GM12878 (cell line): ENCODE measurements at regions not wholly inside any gene's neighbourhood (a gene's known extent, or its start where the extent isn't known, plus 50 kb on each side); places are given as distances from the start of the nearest gene placed in this dataset.

Experiments used
- ATF7 ChIP-seq: fragments of 450-650 bp; IDR thresholded peaks from 2 replicates; pipeline ENCODE4 v1.6.1; 2016; ENCODE audit warnings: low read depth, mild to moderate bottlenecking
- CTCF ChIP-seq, 3 experiments: IDR thresholded peaks in 2 of 3; conservative IDR thresholded peaks in 1 of 3; 2 replicates each; pipeline ENCODE4 v1.5.1; 2011; ENCODE audit warnings: low read depth in 3 of 3, low read length in 3 of 3, mild to moderate bottlenecking in 3 of 3, control low read depth in 2 of 3, moderate library complexity in 2 of 3, inconsistent platforms in 1 of 3, mixed read lengths in 1 of 3; ENCODE audit not compliant: control insufficient read depth in 2 of 3, insufficient read depth in 1 of 3; ENCODE audit errors: extremely low read depth in 1 of 3
- FOS ChIP-seq: IDR thresholded peaks from 3 replicates; pipeline ENCODE4 v1.6.1; 2011; ENCODE audit warnings: borderline replicate concordance; ENCODE audit not compliant: insufficient read length; ENCODE audit errors: extremely low read depth
- FOXK2 ChIP-seq: fragments of 450-650 bp; IDR thresholded peaks from 2 replicates; pipeline ENCODE4 v1.6.1; 2017; ENCODE audit warnings: mild to moderate bottlenecking, moderate library complexity
- POLR2AphosphoS5 ChIP-seq: IDR thresholded peaks from 2 replicates; pipeline ENCODE4 v1.6.1; 2011; ENCODE audit warnings: mild to moderate bottlenecking, low read length, inconsistent platforms
- RFX5 ChIP-seq: IDR thresholded peaks from 2 replicates; pipeline ENCODE4 v1.6.1; 2011; ENCODE audit warnings: low read depth, low read length, improper control_type of control experiment
- SKIL ChIP-seq: fragments of 450-650 bp; IDR thresholded peaks from 2 replicates; pipeline ENCODE4 v1.6.1; 2017; ENCODE audit warnings: mild to moderate bottlenecking, low read depth, inconsistent platforms; ENCODE audit not compliant: poor library complexity, severe bottlenecking
- ZNF274 ChIP-seq: IDR thresholded peaks from one replicate; pipeline ENCODE4 v1.8.0; 2011; ENCODE audit not compliant: insufficient read length, insufficient read depth
- TF ChIP-seq, protein P1 (sequence below): fragments of 450-650 bp; IDR thresholded peaks from 2 replicates; pipeline ENCODE4 v1.6.1; 2017; ENCODE audit warnings: mild to moderate bottlenecking, moderate library complexity
- TF ChIP-seq, protein P2 (sequence below): IDR thresholded peaks from 2 replicates; pipeline ENCODE4 v1.6.1; 2012; ENCODE audit warnings: low read length, inconsistent platforms

GRCh38 chr7:127512663-127513062 lies 72.7 kb downstream of the GCC1 start:
- TF ChIP-seq CTCF (IDR thresholded peaks at IDR 0.05 in 2 of 3, conservative IDR thresholded peaks at IDR 0.05 in 1 of 3; ENCODE audit: control insufficient read depth in 2 of 3, extremely low read depth in 1 of 3, insufficient read depth in 1 of 3, low read depth in 3 of 3, low read length in 3 of 3) = no peak
- no peak for TF ChIP-seq ZNF274
- TF ChIP-seq ATF7 = no peak
- no peak for TF ChIP-seq RFX5
- TF ChIP-seq, protein P1, sequence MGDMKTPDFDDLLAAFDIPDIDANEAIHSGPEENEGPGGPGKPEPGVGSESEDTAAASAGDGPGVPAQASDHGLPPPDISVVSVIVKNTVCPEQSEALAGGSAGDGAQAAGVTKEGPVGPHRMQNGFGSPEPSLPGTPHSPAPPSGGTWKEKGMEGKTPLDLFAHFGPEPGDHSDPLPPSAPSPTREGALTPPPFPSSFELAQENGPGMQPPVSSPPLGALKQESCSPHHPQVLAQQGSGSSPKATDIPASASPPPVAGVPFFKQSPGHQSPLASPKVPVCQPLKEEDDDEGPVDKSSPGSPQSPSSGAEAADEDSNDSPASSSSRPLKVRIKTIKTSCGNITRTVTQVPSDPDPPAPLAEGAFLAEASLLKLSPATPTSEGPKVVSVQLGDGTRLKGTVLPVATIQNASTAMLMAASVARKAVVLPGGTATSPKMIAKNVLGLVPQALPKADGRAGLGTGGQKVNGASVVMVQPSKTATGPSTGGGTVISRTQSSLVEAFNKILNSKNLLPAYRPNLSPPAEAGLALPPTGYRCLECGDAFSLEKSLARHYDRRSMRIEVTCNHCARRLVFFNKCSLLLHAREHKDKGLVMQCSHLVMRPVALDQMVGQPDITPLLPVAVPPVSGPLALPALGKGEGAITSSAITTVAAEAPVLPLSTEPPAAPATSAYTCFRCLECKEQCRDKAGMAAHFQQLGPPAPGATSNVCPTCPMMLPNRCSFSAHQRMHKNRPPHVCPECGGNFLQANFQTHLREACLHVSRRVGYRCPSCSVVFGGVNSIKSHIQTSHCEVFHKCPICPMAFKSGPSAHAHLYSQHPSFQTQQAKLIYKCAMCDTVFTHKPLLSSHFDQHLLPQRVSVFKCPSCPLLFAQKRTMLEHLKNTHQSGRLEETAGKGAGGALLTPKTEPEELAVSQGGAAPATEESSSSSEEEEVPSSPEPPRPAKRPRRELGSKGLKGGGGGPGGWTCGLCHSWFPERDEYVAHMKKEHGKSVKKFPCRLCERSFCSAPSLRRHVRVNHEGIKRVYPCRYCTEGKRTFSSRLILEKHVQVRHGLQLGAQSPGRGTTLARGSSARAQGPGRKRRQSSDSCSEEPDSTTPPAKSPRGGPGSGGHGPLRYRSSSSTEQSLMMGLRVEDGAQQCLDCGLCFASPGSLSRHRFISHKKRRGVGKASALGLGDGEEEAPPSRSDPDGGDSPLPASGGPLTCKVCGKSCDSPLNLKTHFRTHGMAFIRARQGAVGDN = no peak
- TF ChIP-seq POLR2AphosphoS5 = no peak
- TF ChIP-seq, protein P2, sequence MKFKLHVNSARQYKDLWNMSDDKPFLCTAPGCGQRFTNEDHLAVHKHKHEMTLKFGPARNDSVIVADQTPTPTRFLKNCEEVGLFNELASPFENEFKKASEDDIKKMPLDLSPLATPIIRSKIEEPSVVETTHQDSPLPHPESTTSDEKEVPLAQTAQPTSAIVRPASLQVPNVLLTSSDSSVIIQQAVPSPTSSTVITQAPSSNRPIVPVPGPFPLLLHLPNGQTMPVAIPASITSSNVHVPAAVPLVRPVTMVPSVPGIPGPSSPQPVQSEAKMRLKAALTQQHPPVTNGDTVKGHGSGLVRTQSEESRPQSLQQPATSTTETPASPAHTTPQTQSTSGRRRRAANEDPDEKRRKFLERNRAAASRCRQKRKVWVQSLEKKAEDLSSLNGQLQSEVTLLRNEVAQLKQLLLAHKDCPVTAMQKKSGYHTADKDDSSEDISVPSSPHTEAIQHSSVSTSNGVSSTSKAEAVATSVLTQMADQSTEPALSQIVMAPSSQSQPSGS = no peak
- TF ChIP-seq FOXK2 = no peak
- no peak for TF ChIP-seq FOS
- TF ChIP-seq SKIL = no peak
